HepG2 (cell line): ENCODE measurements at regions not wholly inside any gene's neighbourhood (a gene's known extent, or its start where the extent isn't known, plus 50 kb on each side); places are given as distances from the start of the nearest gene placed in this dataset.

ENCODE experiments used
- DBP ChIP-seq: sonication (generic); formaldehyde crosslinking; IDR thresholded peaks from 2 replicates; pipeline ENCODE4 v1.4.0; 2020; ENCODE audit warnings: missing genetic modification reagents; ENCODE audit errors: not compliant biosample characterization
- NFYB ChIP-seq: sonication (generic); formaldehyde crosslinking; IDR thresholded peaks from 2 replicates; pipeline ENCODE4 v1.4.0; 2020; ENCODE audit warnings: missing genetic modification reagents

GRCh38 chr5:57007344-57007743 lies 55.4 kb upstream of the MIER3 start:
- TF ChIP-seq NFYB (no peak), DBP (CRISPR knock-in tag) (no peak)
